GM23248 (cell line): ENCODE measurements at regions not wholly inside any gene's neighbourhood (a gene's known extent, or its start where the extent isn't known, plus 50 kb on each side); places are given as distances from the start of the nearest gene placed in this dataset.

Source experiments
- DNase-seq: peaks from one replicate; pipeline ENCODE4 v3.0.0-alpha.2; 2015
- H2AFZ ChIP-seq: fragments of 200-600 bp; sonication (generic); 2 replicates; pipeline ENCODE4 v1.6.1; 2016; ENCODE audit warnings: antibody characterized with exemption
- H3F3A ChIP-seq: fragments of 200-600 bp; sonication (generic); 2 replicates; pipeline ENCODE4 v1.6.1; 2016; ENCODE audit warnings: mild to moderate bottlenecking, antibody characterized with exemption, mixed run types; ENCODE audit not compliant: insufficient read depth
- H3K27ac ChIP-seq: fragments of 200-600 bp; sonication (generic); 2 replicates; pipeline ENCODE4 v1.5.1; 2016; ENCODE audit warnings: mild to moderate bottlenecking
- H3K27me3 ChIP-seq: fragments of 200-600 bp; sonication (generic); replicated peaks from 2 replicates; pipeline ENCODE4 v1.6.1; 2016; ENCODE audit warnings: mild to moderate bottlenecking; ENCODE audit not compliant: insufficient read depth
- H3K36me3 ChIP-seq: fragments of 200-600 bp; sonication (generic); 2 replicates; pipeline ENCODE4 v1.6.1; 2016; ENCODE audit warnings: low read depth, mild to moderate bottlenecking
- H3K4me1 ChIP-seq: fragments of 200-600 bp; sonication (generic); 2 replicates; pipeline ENCODE4 v1.6.1; 2016; ENCODE audit warnings: mild to moderate bottlenecking; ENCODE audit not compliant: insufficient read depth
- H3K4me2 ChIP-seq: fragments of 200-600 bp; sonication (generic); one replicate; pipeline ENCODE4 v1.6.1; 2016; ENCODE audit warnings: mild to moderate bottlenecking; ENCODE audit not compliant: unreplicated experiment
- H3K4me3 ChIP-seq: fragments of 200-600 bp; sonication (generic); 2 replicates; pipeline ENCODE4 v1.5.1; 2016; ENCODE audit warnings: mild to moderate bottlenecking
- H3K79me2 ChIP-seq: fragments of 200-600 bp; sonication (generic); 2 replicates; pipeline ENCODE4 v1.6.1; 2016; ENCODE audit warnings: mild to moderate bottlenecking; ENCODE audit not compliant: insufficient read depth
- H3K9ac ChIP-seq: fragments of 200-600 bp; sonication (generic); 2 replicates; pipeline ENCODE4 v1.6.1; 2016; ENCODE audit warnings: mild to moderate bottlenecking
- H3K9me2 ChIP-seq: fragments of 200-600 bp; sonication (generic); 2 replicates; pipeline ENCODE4 v1.6.1; 2016; ENCODE audit warnings: mixed run types, mild to moderate bottlenecking, moderate library complexity; ENCODE audit not compliant: insufficient read depth
- H3K9me3 ChIP-seq: fragments of 200-600 bp; sonication (generic); one replicate; pipeline ENCODE4 v1.6.1; 2017; ENCODE audit warnings: low read depth
- H4K20me1 ChIP-seq: fragments of 200-600 bp; sonication (generic); 2 replicates; pipeline ENCODE4 v1.6.0; 2016; ENCODE audit not compliant: insufficient read depth
- EZH2 ChIP-seq: fragments of 200-600 bp; sonication (generic); IDR thresholded peaks from 2 replicates; pipeline ENCODE4 v1.6.1; 2018; ENCODE audit warnings: antibody characterized with exemption, mild to moderate bottlenecking; ENCODE audit not compliant: insufficient read depth, poor library complexity, severe bottlenecking
- EZH2phosphoT487 ChIP-seq: fragments of 200-600 bp; sonication (generic); IDR thresholded peaks from 2 replicates; pipeline ENCODE4 v1.6.1; 2018; ENCODE audit warnings: antibody characterized with exemption, moderate library complexity, mild to moderate bottlenecking, low read depth; ENCODE audit not compliant: insufficient read depth
- WGBS, 2 experiments: methylation state at CpG; one replicate each; pipeline ENCODE4 v1.1.6; 2015 to 2017; ENCODE audit warnings: low lambda C conversion rate in 2 of 2, low coverage in 1 of 2; ENCODE audit errors: missing lambda C conversion rate in 2 of 2; 5-methylcytosine and 5-hydroxymethylcytosine counted together
- in situ Hi-C: fragments of 300-500 bp; cut with MboI; formaldehyde crosslinking; loops from 2 replicates; pipeline ENCODE4 v1.15.0; 2020

- in situ Hi-C loops, result no loop called here
- Histone ChIP-seq H3K27me3 (no peaks in the 10 kb centered on the region), H3K9ac (no peak overlapping the region), H3K4me1 (peaks cover 43% of the 10 kb centered on the region), H3K27ac (no peak overlapping the region), H3F3A (peaks cover 31% of the 10 kb centered on the region), H3K79me2 (no peaks in the 10 kb centered on the region), H3K36me3 (no peaks in the 10 kb centered on the region), H3K9me2 (no peaks in the 10 kb centered on the region), H4K20me1 (no peaks in the 10 kb centered on the region), H3K4me3 (no peak overlapping the region), H3K9me3 (no peaks in the 10 kb centered on the region), H2AFZ (no peak overlapping the region), H3K4me2 (no peak overlapping the region)
- DNase-seq, result no peak
- TF ChIP-seq EZH2phosphoT487, result no peak
- TF ChIP-seq EZH2, result no peak
- WGBS, 2 experiments, result 92 to 95% methylated on average over 1 of the region's 1 CpG
Observed at GRCh38 chr10:91352760-91353159, 57.4 kb upstream of the HECTD2 start.

- Histone ChIP-seq H3K9me3 (no peaks in the 10 kb centered on the region), H3K4me2 (no peak overlapping the region), H2AFZ (no peak overlapping the region), H3K4me1 (peaks cover 32% of the 10 kb centered on the region), H3K79me2 (no peaks in the 10 kb centered on the region), H3K27me3 (no peaks in the 10 kb centered on the region), H3K4me3 (no peak overlapping the region), H3K27ac (no peak overlapping the region), H3K9me2 (no peaks in the 10 kb centered on the region), H3K9ac (no peak overlapping the region), H3F3A (peaks cover 21% of the 10 kb centered on the region), H4K20me1 (no peaks in the 10 kb centered on the region), H3K36me3 (no peaks in the 10 kb centered on the region)
- TF ChIP-seq EZH2phosphoT487, result no peak
- no peak for TF ChIP-seq EZH2
- in situ Hi-C loops, result no loop called here
- DNase-seq, result no peak
- WGBS, 2 experiments, result 79 to 88% methylated on average over 4 of the region's 4 CpGs
Observed at GRCh38 chr10:91354166-91355075, 55.7 kb upstream of the HECTD2 start.

GRCh38 chr10:91355998-91356397, 54.1 kb upstream of the HECTD2 start:
- Histone ChIP-seq H3K4me3 (no peak overlapping the region), H3K9me3 (no peaks in the 10 kb centered on the region), H3K9ac (no peak overlapping the region), H2AFZ (no peak overlapping the region), H3K4me2 (no peak overlapping the region), H3F3A (0 out of 2 replicates have a peak, but pooled peaks cover 6% of the 10 kb centered on the region), H3K4me1 (peaks cover 16% of the 10 kb centered on the region), H3K9me2 (no peaks in the 10 kb centered on the region), H4K20me1 (no peaks in the 10 kb centered on the region), H3K79me2 (no peaks in the 10 kb centered on the region), H3K27ac (no peak overlapping the region), H3K36me3 (no peaks in the 10 kb centered on the region), H3K27me3 (no peaks in the 10 kb centered on the region)
- WGBS, 2 experiments, result 83 to 94% methylated on average over 3 of the region's 3 CpGs
- DNase-seq, result no peak
- no peak for TF ChIP-seq EZH2
- TF ChIP-seq EZH2phosphoT487, result no peak
- in situ Hi-C loops, result no loop called here

- no peaks in the 10 kb centered on the region for H3F3A ChIP-seq
- WGBS, 2 experiments, result 95% methylated on average over 3 of the region's 3 CpGs
- H2AFZ ChIP-seq, result no peak overlapping the region
- H3K4me2 ChIP-seq, result no peak overlapping the region
- H3K4me3 ChIP-seq, result no peak overlapping the region
- no peak overlapping the region for H3K27ac ChIP-seq
- no peaks in the 10 kb centered on the region for H3K36me3 ChIP-seq
- no peak for DNase-seq
- H3K9me3 ChIP-seq, result no peaks in the 10 kb centered on the region
- in situ Hi-C loops, result no loop called here
- no peaks in the 10 kb centered on the region for H3K79me2 ChIP-seq
- H3K27me3 ChIP-seq, result no peaks in the 10 kb centered on the region
- H3K9me2 ChIP-seq, result no peaks in the 10 kb centered on the region
- H3K4me1 ChIP-seq, result peaks cover 8% of the 10 kb centered on the region; the same call in 1 of the 2 replicates
- H4K20me1 ChIP-seq, result no peaks in the 10 kb centered on the region
- TF ChIP-seq EZH2 (no peak), EZH2phosphoT487 (no peak)
- no peak overlapping the region for H3K9ac ChIP-seq
Observed at GRCh38 chr10:91357497-91357896, 52.6 kb upstream of the HECTD2 start.
